ENCODE measurements at regions not wholly inside any gene's neighbourhood (a gene's known extent, or its start where the extent isn't known, plus 50 kb on each side); places are given as distances from the start of the nearest gene placed in this dataset. TPM values are rescaled to one million over a fixed set of nuclear protein-coding genes. Genes with fewer than 3 reads are reported as not detected.

DNA sequence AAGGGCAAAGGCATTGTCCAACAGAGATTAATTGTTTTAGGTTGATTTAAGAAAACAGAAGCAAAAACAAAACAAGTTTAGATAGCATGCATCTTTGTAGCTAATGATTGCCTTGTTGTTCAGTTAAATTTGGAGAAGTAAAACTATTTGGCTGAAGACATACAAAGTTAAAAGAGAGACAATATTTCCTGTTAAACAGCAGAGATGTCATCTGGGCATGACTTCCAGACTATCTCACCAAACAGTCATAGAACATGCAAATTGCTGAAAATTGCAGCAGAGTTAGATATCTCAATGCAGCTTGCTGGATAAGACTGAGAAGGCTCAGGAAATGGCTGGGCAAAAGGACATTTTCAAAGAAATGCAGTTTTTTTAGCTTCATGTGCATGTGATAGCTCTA lies 57.5 kb upstream of the PDGFD start:
- Histone ChIP-seq H3K4me3 (ENCODE audit: insufficient read depth, low read depth, low read length) (no peak overlapping the region), H3K36me3 (ENCODE audit: insufficient read depth, low read length) (no peaks in the 10 kb centered on the region), H3K9me3 (ENCODE audit: insufficient read depth, low read depth, low read length) (peaks cover 3% of the 10 kb centered on the region), H3K4me1 (ENCODE audit: insufficient read depth, low read length) (no peaks in the 10 kb centered on the region), H3K27me3 (ENCODE audit: insufficient read depth, low read length) (no peaks in the 10 kb centered on the region), H4K20me1 (ENCODE audit: insufficient read depth, low read length) (no peaks in the 10 kb centered on the region), H3K27ac (ENCODE audit: low read depth, low read length) (no peak overlapping the region), H3K4me2 (ENCODE audit: low read length) (no peak overlapping the region), H3K9ac (ENCODE audit: low read length) (no peak overlapping the region), H3K79me2 (ENCODE audit: insufficient read depth, low read length) (no peaks in the 10 kb centered on the region), H2AFZ (ENCODE audit: low read depth, low read length) (no peak overlapping the region)
- H3K27ac Mint-ChIP-seq (ENCODE audit: unreplicated experiment), result no peak overlapping the region
- H3K9me3 Mint-ChIP-seq (ENCODE audit: unreplicated experiment), result no peaks in the 10 kb centered on the region
- DNase-seq (ENCODE audit: low read depth) (no peak), FAIRE-seq (no peak)
- H3K27me3 Mint-ChIP-seq (ENCODE audit: low read depth, unreplicated experiment), result no peaks in the 10 kb centered on the region
- no peak for TF ChIP-seq EZH2 (IDR thresholded peaks at IDR 0.05; ENCODE audit: insufficient read depth, low read length)
- TF ChIP-seq, protein P1, sequence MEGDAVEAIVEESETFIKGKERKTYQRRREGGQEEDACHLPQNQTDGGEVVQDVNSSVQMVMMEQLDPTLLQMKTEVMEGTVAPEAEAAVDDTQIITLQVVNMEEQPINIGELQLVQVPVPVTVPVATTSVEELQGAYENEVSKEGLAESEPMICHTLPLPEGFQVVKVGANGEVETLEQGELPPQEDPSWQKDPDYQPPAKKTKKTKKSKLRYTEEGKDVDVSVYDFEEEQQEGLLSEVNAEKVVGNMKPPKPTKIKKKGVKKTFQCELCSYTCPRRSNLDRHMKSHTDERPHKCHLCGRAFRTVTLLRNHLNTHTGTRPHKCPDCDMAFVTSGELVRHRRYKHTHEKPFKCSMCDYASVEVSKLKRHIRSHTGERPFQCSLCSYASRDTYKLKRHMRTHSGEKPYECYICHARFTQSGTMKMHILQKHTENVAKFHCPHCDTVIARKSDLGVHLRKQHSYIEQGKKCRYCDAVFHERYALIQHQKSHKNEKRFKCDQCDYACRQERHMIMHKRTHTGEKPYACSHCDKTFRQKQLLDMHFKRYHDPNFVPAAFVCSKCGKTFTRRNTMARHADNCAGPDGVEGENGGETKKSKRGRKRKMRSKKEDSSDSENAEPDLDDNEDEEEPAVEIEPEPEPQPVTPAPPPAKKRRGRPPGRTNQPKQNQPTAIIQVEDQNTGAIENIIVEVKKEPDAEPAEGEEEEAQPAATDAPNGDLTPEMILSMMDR (IDR thresholded peaks at IDR 0.05; ENCODE audit: insufficient read depth, low read depth, low read length), result no peak
- H3K4me3 Mint-ChIP-seq (ENCODE audit: unreplicated experiment), result no peak overlapping the region
- H3K4me1 Mint-ChIP-seq (ENCODE audit: low read depth, unreplicated experiment), result no peaks in the 10 kb centered on the region
- no peaks in the 10 kb centered on the region for H3K36me3 Mint-ChIP-seq (ENCODE audit: low read depth, unreplicated experiment)

DNA sequence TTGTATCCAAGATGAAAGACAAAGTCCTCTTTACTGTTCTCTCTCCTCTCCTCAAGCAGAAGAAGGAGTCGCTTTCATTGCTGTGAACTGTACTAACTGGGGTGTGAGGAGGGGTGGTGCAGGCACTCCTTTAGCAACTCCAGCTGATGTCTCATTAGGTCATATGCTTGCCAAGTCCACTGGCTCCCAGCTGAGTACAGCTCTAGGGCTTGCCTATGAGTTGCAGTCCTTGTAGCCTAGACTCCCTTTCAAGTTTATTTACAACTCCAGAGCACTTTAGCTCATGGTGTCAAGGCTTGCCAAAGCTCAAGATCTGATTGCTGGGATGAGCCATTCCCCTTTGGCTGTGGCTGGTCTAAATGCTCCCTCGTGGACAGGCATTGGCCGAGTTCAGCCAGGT lies 55.1 kb upstream of the PDGFD start:
- no peaks in the 10 kb centered on the region for H3K4me1 ChIP-seq (ENCODE audit: insufficient read depth, low read length)
- FAIRE-seq, result no peak
- H3K9me3 ChIP-seq (ENCODE audit: insufficient read depth, low read depth, low read length), result peaks cover 3% of the 10 kb centered on the region
- H4K20me1 ChIP-seq (ENCODE audit: insufficient read depth, low read length), result no peaks in the 10 kb centered on the region
- H3K36me3 Mint-ChIP-seq (ENCODE audit: low read depth, unreplicated experiment), result no peaks in the 10 kb centered on the region
- H3K4me3 ChIP-seq (ENCODE audit: insufficient read depth, low read depth, low read length), result no peak overlapping the region
- H3K4me2 ChIP-seq (ENCODE audit: low read length), result no peak overlapping the region
- TF ChIP-seq EZH2 (IDR thresholded peaks at IDR 0.05; ENCODE audit: insufficient read depth, low read length), result no peak
- TF ChIP-seq, protein P1 (IDR thresholded peaks at IDR 0.05; ENCODE audit: insufficient read depth, low read depth, low read length), result no peak
- no peaks in the 10 kb centered on the region for H3K27me3 Mint-ChIP-seq (ENCODE audit: low read depth, unreplicated experiment)
- no peak for DNase-seq (ENCODE audit: low read depth)
- no peak overlapping the region for H3K4me3 Mint-ChIP-seq (ENCODE audit: unreplicated experiment)
- H3K79me2 ChIP-seq (ENCODE audit: insufficient read depth, low read length), result no peaks in the 10 kb centered on the region
- H3K9me3 Mint-ChIP-seq (ENCODE audit: unreplicated experiment), result no peaks in the 10 kb centered on the region
- H3K27ac ChIP-seq (ENCODE audit: low read depth, low read length), result no peak overlapping the region
- H3K9ac ChIP-seq (ENCODE audit: low read length), result no peak overlapping the region
- no peaks in the 10 kb centered on the region for H3K4me1 Mint-ChIP-seq (ENCODE audit: low read depth, unreplicated experiment)
- no peak overlapping the region for H2AFZ ChIP-seq (ENCODE audit: low read depth, low read length)
- H3K27ac Mint-ChIP-seq (ENCODE audit: unreplicated experiment), result no peak overlapping the region
- H3K36me3 ChIP-seq (ENCODE audit: insufficient read depth, low read length), result no peaks in the 10 kb centered on the region
- no peaks in the 10 kb centered on the region for H3K27me3 ChIP-seq (ENCODE audit: insufficient read depth, low read length)

DNA sequence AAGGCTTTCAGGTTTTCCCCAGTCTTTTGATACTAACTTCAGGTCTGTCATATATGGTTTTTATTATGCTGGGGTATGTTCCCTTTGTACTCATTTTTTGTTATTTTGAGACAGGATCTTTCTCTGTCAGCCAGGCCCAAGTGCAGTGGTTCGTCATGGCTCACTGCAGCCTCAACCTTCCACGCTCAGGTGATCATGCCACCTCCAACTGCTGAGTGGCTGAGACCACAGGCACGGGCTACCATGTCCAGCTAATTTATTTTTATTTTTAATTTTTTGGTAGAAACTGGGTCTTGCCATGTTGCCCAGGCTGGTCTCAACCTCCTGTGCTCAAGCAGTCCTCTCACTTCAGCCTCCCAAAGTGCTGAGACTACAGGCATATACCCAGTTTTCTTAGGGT lies 50.6 kb upstream of the PDGFD start:
- Mint-ChIP-seq H3K9me3 (ENCODE audit: unreplicated experiment) (peaks cover 2% of the 10 kb centered on the region), H3K36me3 (ENCODE audit: low read depth, unreplicated experiment) (no peaks in the 10 kb centered on the region), H3K27me3 (ENCODE audit: low read depth, unreplicated experiment) (no peaks in the 10 kb centered on the region), H3K4me3 (ENCODE audit: unreplicated experiment) (no peak overlapping the region), H3K27ac (ENCODE audit: unreplicated experiment) (no peak overlapping the region), H3K4me1 (ENCODE audit: low read depth, unreplicated experiment) (no peaks in the 10 kb centered on the region)
- Histone ChIP-seq H3K79me2 (ENCODE audit: insufficient read depth, low read length) (no peaks in the 10 kb centered on the region), H3K27me3 (ENCODE audit: insufficient read depth, low read length) (no peaks in the 10 kb centered on the region), H3K4me3 (ENCODE audit: insufficient read depth, low read depth, low read length) (no peak overlapping the region), H3K9ac (ENCODE audit: low read length) (no peak overlapping the region), H3K36me3 (ENCODE audit: insufficient read depth, low read length) (no peaks in the 10 kb centered on the region), H4K20me1 (ENCODE audit: insufficient read depth, low read length) (no peaks in the 10 kb centered on the region), H3K4me1 (ENCODE audit: insufficient read depth, low read length) (no peaks in the 10 kb centered on the region), H3K9me3 (ENCODE audit: insufficient read depth, low read depth, low read length) (peaks cover 3% of the 10 kb centered on the region), H3K4me2 (ENCODE audit: low read length) (no peak overlapping the region), H2AFZ (ENCODE audit: low read depth, low read length) (no peak overlapping the region), H3K27ac (ENCODE audit: low read depth, low read length) (no peak overlapping the region)
- no peak for DNase-seq (ENCODE audit: low read depth)
- TF ChIP-seq EZH2 (IDR thresholded peaks at IDR 0.05; ENCODE audit: insufficient read depth, low read length), result no peak
- TF ChIP-seq, protein P1 (IDR thresholded peaks at IDR 0.05; ENCODE audit: insufficient read depth, low read depth, low read length), result no peak
- FAIRE-seq, result no peak

Small RNAs in the stretch of these regions (microRNA-seq; reads per million reads assigned to microRNA genes)
- not detected for gene MIR7641-1
